ENCODE measurements at regions not wholly inside any gene's neighbourhood (a gene's known extent, or its start where the extent isn't known, plus 50 kb on each side); places are given as distances from the start of the nearest gene placed in this dataset.

DNA sequence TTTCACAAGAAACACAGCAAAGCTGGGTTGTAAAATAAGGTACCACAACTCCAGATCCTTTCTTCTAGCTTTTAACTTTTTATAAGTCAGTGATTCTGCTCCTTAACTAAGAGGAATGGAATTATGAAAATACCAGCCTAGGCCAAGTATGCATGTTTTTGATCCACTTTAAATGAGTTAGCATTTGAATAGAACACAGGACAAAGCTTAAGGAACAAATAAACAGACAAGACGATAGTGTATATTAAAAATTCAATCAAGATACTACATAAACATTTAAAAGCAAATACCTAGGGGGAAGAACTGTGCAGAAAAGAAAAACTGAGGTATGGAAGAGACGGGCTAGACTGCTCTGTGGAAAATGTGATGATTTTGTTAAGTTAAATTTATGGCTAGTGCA lies 200.7 kb downstream of the LURAP1L start:
- TF ChIP-seq, protein P1, sequence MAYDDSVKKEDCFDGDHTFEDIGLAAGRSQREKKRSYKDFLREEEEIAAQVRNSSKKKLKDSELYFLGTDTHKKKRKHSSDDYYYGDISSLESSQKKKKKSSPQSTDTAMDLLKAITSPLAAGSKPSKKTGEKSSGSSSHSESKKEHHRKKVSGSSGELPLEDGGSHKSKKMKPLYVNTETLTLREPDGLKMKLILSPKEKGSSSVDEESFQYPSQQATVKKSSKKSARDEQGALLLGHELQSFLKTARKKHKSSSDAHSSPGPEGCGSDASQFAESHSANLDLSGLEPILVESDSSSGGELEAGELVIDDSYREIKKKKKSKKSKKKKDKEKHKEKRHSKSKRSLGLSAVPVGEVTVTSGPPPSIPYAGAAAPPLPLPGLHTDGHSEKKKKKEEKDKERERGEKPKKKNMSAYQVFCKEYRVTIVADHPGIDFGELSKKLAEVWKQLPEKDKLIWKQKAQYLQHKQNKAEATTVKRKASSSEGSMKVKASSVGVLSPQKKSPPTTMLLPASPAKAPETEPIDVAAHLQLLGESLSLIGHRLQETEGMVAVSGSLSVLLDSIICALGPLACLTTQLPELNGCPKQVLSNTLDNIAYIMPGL (CRISPR knock-in tag; IDR thresholded peaks at IDR 0.05; ENCODE audit: borderline replicate concordance), result no peak
- no peak for TF ChIP-seq CTCF (IDR thresholded peaks at IDR 0.05)

Measured in A549 (cell line).